ENCODE measurements at regions not wholly inside any gene's neighbourhood (a gene's known extent, or its start where the extent isn't known, plus 50 kb on each side); places are given as distances from the start of the nearest gene placed in this dataset.

DNA sequence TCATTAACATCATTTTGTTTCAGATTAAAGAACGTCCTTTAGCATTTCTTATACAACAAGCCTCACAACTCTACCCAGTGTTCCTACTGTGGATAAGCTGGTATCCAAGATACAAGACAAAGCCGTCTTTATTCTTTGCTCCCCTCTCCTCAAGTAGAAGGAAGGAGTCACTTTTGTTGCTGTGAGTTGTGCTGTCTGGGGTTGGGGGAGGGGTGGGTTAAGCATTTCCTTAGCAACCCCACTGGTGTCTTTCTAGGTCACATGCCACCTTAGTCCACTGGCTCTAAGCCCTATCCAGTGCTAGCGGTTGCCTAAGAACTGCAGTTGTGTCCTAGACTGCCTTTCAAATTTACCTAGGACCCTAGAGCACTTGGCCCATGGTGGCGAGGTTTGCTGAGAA, 155.6 kb upstream of the PIEZO2 start:
- TF ChIP-seq POLR2A (IDR thresholded peaks at IDR 0.05) = no peak
- TF ChIP-seq, protein P1, sequence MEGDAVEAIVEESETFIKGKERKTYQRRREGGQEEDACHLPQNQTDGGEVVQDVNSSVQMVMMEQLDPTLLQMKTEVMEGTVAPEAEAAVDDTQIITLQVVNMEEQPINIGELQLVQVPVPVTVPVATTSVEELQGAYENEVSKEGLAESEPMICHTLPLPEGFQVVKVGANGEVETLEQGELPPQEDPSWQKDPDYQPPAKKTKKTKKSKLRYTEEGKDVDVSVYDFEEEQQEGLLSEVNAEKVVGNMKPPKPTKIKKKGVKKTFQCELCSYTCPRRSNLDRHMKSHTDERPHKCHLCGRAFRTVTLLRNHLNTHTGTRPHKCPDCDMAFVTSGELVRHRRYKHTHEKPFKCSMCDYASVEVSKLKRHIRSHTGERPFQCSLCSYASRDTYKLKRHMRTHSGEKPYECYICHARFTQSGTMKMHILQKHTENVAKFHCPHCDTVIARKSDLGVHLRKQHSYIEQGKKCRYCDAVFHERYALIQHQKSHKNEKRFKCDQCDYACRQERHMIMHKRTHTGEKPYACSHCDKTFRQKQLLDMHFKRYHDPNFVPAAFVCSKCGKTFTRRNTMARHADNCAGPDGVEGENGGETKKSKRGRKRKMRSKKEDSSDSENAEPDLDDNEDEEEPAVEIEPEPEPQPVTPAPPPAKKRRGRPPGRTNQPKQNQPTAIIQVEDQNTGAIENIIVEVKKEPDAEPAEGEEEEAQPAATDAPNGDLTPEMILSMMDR (IDR thresholded peaks at IDR 0.05 in 4 of 5, conservative IDR thresholded peaks at IDR 0.05 in 1 of 5) = no peak

Measured in gastrocnemius medialis (tissue), 4 donors.